Ishikawa (cell line): ENCODE measurements at regions not wholly inside any gene's neighbourhood (a gene's known extent, or its start where the extent isn't known, plus 50 kb on each side); places are given as distances from the start of the nearest gene placed in this dataset.

Experiments used
- CEBPB ChIP-seq: IDR thresholded peaks from 2 replicates; pipeline ENCODE4 v1.6.1; 2012
- CREB1 ChIP-seq: IDR thresholded peaks from 2 replicates; pipeline ENCODE4 v1.6.1; 2012; ENCODE audit warnings: low read depth
- EGR1 ChIP-seq: IDR thresholded peaks from 2 replicates; pipeline ENCODE4 v1.6.1; 2012
- EP300 ChIP-seq: IDR thresholded peaks from 2 replicates; pipeline ENCODE4 v1.6.1; 2012; ENCODE audit warnings: borderline replicate concordance
- FOXM1 ChIP-seq: IDR thresholded peaks from 2 replicates; pipeline ENCODE4 v1.6.1; 2012; ENCODE audit warnings: low read depth, borderline replicate concordance
- NFIC ChIP-seq: IDR thresholded peaks from 2 replicates; pipeline ENCODE4 v1.6.1; 2012
- RAD21 ChIP-seq: IDR thresholded peaks from 2 replicates; pipeline ENCODE4 v1.6.1; 2012; ENCODE audit warnings: low read depth
- TAF1 ChIP-seq: IDR thresholded peaks from 2 replicates; pipeline ENCODE4 v1.6.1; 2012; ENCODE audit warnings: low read depth, mild to moderate bottlenecking
- TCF12 ChIP-seq: IDR thresholded peaks from 2 replicates; pipeline ENCODE4 v1.6.1; 2012; ENCODE audit warnings: low read depth
- TEAD4 ChIP-seq: IDR thresholded peaks from 2 replicates; pipeline ENCODE4 v1.6.1; 2012
- YY1 ChIP-seq: IDR thresholded peaks from 2 replicates; pipeline ENCODE4 v1.6.1; 2012; ENCODE audit warnings: low read depth
- ZBTB7A ChIP-seq: IDR thresholded peaks from 2 replicates; pipeline ENCODE4 v1.6.1; 2012; ENCODE audit warnings: low read depth
- TF ChIP-seq, protein P1 (sequence below): IDR thresholded peaks from 2 replicates; pipeline ENCODE4 v1.6.1; 2012
- TF ChIP-seq, protein P2 (sequence below): IDR thresholded peaks from 2 replicates; pipeline ENCODE4 v1.6.1; 2012
- TF ChIP-seq, protein P3 (sequence below): IDR thresholded peaks from 2 replicates; pipeline ENCODE4 v1.6.1; 2012; ENCODE audit warnings: low read depth, mild to moderate bottlenecking

DNA sequence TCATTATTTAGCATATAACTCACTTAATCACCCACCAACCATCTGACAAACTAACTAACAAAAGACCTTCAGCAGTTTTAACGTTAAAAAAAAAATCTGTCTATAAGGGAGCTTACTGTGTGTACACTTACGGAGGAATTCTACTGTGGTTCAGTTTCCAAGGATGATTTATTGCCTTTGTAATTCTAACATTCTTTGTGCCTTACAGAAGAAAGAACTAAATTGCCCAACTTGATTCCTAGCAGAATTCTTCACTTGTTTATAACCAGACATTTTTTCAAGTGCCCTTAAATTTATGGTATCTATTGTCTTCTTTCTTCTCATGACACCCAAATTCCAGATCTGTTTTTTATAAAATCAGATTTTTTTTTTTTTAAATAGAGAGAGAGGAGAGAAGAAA, 119.7 kb upstream of the IGSF10 start:
- TF ChIP-seq CREB1 (no peak), TAF1 (no peak), CEBPB (peak; percentile 56; the same call in 1 of the 2 replicates), EP300 (no peak), FOXM1 (no peak), RAD21 (no peak), EGR1 (no peak), TCF12 (no peak), TEAD4 (peak; percentile 34; the same call in 1 of the 2 replicates), NFIC (no peak), ZBTB7A (no peak)
- TF ChIP-seq, protein P1, sequence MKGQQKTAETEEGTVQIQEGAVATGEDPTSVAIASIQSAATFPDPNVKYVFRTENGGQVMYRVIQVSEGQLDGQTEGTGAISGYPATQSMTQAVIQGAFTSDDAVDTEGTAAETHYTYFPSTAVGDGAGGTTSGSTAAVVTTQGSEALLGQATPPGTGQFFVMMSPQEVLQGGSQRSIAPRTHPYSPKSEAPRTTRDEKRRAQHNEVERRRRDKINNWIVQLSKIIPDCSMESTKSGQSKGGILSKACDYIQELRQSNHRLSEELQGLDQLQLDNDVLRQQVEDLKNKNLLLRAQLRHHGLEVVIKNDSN = no peak
- TF ChIP-seq, protein P2, sequence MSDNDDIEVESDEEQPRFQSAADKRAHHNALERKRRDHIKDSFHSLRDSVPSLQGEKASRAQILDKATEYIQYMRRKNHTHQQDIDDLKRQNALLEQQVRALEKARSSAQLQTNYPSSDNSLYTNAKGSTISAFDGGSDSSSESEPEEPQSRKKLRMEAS = no peak

DNA sequence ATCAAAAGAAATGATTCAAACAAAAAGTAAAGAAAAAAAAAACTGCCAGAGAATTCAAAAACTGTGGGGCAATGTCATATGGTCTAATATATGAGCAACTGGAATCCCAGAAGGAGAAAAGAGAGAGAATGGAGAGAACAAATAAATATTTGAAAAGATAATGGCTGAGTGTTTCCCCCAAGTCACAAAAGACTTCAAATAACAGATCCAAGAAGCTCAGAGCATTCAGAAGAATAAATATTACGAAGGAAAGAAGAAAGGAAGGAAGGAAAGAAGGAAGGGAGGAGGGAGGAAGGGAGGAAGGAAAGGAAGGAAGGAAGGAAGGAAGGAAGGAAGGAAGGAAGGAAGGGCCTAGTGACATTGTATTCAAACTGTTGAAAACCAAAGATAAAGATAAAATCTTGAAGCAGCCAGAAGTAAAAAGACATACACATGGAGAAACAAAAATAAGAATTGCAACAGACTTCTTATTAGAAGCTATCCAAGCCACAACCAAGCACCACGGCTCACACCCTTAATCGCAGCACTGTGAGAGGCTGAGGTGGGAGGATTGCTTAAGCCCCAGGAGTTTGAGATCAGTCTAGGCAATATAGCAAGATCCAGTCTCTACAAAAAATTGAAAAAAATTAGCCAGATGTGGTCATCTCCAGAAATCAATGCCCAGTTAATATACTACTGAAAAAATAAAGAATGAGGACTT, 118.9 kb upstream of the IGSF10 start:
- no peak for TF ChIP-seq EP300
- TF ChIP-seq CREB1 = no peak
- TF ChIP-seq TAF1 = no peak
- no peak for TF ChIP-seq TCF12
- TF ChIP-seq NFIC = no peak
- no peak for TF ChIP-seq ZBTB7A
- TF ChIP-seq FOXM1 = no peak
- TF ChIP-seq, protein P3, sequence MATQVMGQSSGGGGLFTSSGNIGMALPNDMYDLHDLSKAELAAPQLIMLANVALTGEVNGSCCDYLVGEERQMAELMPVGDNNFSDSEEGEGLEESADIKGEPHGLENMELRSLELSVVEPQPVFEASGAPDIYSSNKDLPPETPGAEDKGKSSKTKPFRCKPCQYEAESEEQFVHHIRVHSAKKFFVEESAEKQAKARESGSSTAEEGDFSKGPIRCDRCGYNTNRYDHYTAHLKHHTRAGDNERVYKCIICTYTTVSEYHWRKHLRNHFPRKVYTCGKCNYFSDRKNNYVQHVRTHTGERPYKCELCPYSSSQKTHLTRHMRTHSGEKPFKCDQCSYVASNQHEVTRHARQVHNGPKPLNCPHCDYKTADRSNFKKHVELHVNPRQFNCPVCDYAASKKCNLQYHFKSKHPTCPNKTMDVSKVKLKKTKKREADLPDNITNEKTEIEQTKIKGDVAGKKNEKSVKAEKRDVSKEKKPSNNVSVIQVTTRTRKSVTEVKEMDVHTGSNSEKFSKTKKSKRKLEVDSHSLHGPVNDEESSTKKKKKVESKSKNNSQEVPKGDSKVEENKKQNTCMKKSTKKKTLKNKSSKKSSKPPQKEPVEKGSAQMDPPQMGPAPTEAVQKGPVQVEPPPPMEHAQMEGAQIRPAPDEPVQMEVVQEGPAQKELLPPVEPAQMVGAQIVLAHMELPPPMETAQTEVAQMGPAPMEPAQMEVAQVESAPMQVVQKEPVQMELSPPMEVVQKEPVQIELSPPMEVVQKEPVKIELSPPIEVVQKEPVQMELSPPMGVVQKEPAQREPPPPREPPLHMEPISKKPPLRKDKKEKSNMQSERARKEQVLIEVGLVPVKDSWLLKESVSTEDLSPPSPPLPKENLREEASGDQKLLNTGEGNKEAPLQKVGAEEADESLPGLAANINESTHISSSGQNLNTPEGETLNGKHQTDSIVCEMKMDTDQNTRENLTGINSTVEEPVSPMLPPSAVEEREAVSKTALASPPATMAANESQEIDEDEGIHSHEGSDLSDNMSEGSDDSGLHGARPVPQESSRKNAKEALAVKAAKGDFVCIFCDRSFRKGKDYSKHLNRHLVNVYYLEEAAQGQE = no peak
- no peak for TF ChIP-seq EGR1
- no peak for TF ChIP-seq CEBPB
- TF ChIP-seq YY1 = no peak
- TF ChIP-seq, protein P1 = no peak
- TF ChIP-seq, protein P2 = no peak
- no peak for TF ChIP-seq TEAD4
- TF ChIP-seq RAD21 = no peak

DNA sequence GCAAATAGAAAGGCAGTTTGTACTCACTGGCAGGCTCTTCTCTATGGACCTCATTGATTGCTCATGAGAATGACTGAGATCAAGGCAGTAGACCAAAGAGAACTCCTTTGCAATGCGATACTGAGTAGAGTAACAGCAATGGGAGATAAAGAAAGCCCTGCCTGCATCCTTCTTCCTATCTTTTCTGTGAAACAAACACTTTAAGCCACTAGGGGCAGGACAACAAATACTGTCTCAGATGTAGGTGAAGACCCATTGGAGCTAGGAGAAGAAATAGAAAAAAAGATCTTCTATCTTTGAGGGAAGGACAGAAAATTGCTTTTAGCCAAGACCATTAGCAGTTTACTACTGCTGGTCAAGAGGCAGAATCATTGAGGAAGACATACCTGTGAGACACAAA, 117.6 kb upstream of the IGSF10 start:
- TF ChIP-seq EP300 = no peak
- TF ChIP-seq YY1 = no peak
- TF ChIP-seq, protein P3 = no peak
- no peak for TF ChIP-seq ZBTB7A
- TF ChIP-seq, protein P1 = no peak
- TF ChIP-seq CREB1 = no peak
- TF ChIP-seq NFIC = no peak
- TF ChIP-seq TEAD4 = no peak
- TF ChIP-seq TCF12 = no peak
- TF ChIP-seq TAF1 = no peak
- no peak for TF ChIP-seq FOXM1
- TF ChIP-seq EGR1 = no peak
- no peak for TF ChIP-seq CEBPB
- TF ChIP-seq, protein P2 = no peak
- no peak for TF ChIP-seq RAD21

DNA sequence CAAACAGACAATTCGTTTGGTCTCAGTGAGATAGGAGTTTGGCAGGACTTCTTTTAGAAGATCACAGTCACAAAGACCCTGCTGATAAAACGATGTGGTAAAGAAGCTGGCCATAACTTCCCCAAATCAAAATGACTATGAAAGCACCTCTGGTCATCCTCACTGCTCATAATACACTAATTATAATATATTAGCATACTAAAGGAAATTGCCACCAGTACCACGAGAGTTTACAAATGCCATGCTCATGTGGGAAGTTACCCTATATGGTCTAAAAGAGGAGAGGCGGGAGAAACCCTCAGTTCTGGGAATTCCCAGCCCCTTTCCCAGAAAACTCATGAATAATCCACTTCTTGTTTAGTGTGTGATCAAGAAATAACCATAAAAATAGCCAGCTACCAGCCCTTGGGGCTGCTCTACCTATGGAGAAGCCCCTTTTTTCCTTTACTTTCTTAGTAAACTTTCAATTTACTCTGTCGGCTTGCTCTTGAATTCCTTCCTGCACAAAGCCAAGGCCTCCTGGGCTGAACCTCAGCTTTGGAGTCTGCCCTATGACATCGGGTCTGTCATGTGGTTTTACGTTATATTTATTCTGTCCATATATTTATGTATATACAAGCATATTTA, 115.8 kb upstream of the IGSF10 start:
- no peak for TF ChIP-seq TCF12
- no peak for TF ChIP-seq TEAD4
- TF ChIP-seq TAF1 = no peak

DNA sequence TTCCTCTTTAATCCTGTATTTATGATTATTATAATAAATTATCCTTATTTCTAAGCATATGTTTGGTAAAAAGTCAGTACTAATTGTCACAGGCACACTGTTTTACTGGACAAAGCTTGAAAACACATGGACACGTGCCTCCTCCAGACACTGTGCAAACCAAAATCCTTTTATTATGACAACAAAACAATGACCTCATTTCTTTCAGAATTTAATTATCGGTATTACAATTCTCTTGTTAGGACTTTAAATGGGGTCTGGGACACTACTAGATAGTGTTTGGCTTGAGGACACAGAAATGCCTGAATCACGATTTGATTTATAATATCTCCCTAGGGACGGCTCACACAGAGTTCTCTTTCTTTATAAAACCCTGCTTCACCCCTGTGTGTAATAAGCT, 107.3 kb upstream of the IGSF10 start:
- TF ChIP-seq YY1 = no peak
